Endometrial microvascular endothelial cells (primary cell): ENCODE measurements at regions not wholly inside any gene's neighbourhood (a gene's known extent, or its start where the extent isn't known, plus 50 kb on each side); places are given as distances from the start of the nearest gene placed in this dataset.

Source experiments
- in situ Hi-C: cut with HindIII; loops from 2 replicates; pipeline ENCODE4 v1.10.0; 2017; ENCODE audit warnings: low sequenced_read_pairs, low pct_unique_long_range_greater_than_20kb; ENCODE audit errors: inconsistent ontology term

- in situ Hi-C loops: no loop called here
Measured at GRCh38 chr2:83784947-83785346, 674.1 kb downstream of the SUCLG1 start.

GRCh38 chr2:83784315-83784714, 674.8 kb downstream of the SUCLG1 start:
- in situ Hi-C loops: no loop called here

- in situ Hi-C loops: no loop called here
Measured at GRCh38 chr2:83782122-83782521, 677.0 kb downstream of the SUCLG1 start.

GRCh38 chr2:83764447-83765005, 694.6 kb downstream of the SUCLG1 start:
- in situ Hi-C loops: no loop called here

- in situ Hi-C loops: no loop called here
Measured at GRCh38 chr2:83757329-83757728, 701.8 kb downstream of the SUCLG1 start.

GRCh38 chr2:83756219-83756618, 702.9 kb downstream of the SUCLG1 start:
- in situ Hi-C loops: no loop called here

- in situ Hi-C loops: no loop called here
Measured at GRCh38 chr2:83747141-83747540, 711.9 kb downstream of the SUCLG1 start.

- in situ Hi-C loops: no loop called here
Measured at GRCh38 chr2:83744855-83745254, 714.2 kb downstream of the SUCLG1 start.

GRCh38 chr2:83742117-83742782, 716.8 kb downstream of the SUCLG1 start:
- in situ Hi-C loops: no loop called here

- in situ Hi-C loops: no loop called here
Measured at GRCh38 chr2:83730223-83730622, 728.9 kb downstream of the SUCLG1 start.

- in situ Hi-C loops: no loop called here
Measured at GRCh38 chr2:83725735-83726134, 733.3 kb downstream of the SUCLG1 start.

GRCh38 chr2:83705146-83705545, 753.9 kb downstream of the SUCLG1 start:
- in situ Hi-C loops: no loop called here

GRCh38 chr2:83703598-83703997, 755.5 kb downstream of the SUCLG1 start:
- in situ Hi-C loops: no loop called here

GRCh38 chr2:83696838-83697237, 762.2 kb downstream of the SUCLG1 start:
- in situ Hi-C loops: no loop called here

- in situ Hi-C loops: no loop called here
Measured at GRCh38 chr2:83695530-83695929, 763.5 kb downstream of the SUCLG1 start.

- in situ Hi-C loops: no loop called here
Measured at GRCh38 chr2:83695037-83695436, 764.0 kb downstream of the SUCLG1 start.

GRCh38 chr2:83689402-83689801, 769.7 kb downstream of the SUCLG1 start:
- in situ Hi-C loops: no loop called here

GRCh38 chr2:83686863-83687262, 772.2 kb downstream of the SUCLG1 start:
- in situ Hi-C loops: no loop called here

- in situ Hi-C loops: no loop called here
Measured at GRCh38 chr2:83674050-83674449, 785.0 kb downstream of the SUCLG1 start.

- in situ Hi-C loops: no loop called here
Measured at GRCh38 chr2:83665894-83666293, 793.2 kb downstream of the SUCLG1 start.

- in situ Hi-C loops: no loop called here
Measured at GRCh38 chr2:83665154-83665553, 793.9 kb downstream of the SUCLG1 start.
